ENCODE measurements at regions not wholly inside any gene's neighbourhood (a gene's known extent, or its start where the extent isn't known, plus 50 kb on each side); places are given as distances from the start of the nearest gene placed in this dataset.

GRCh38 chr1:193366764-193367507 is 180.5 kb upstream of the B3GALT2 start:
- H3K27ac ChIP-seq (ENCODE audit: low read length), result no peak overlapping the region
- no peak for ATAC-seq
- Mint-ChIP-seq H3K4me1 (peaks cover 7 to 12% of the 10 kb centered on the region in 2 donors), H3K36me3 (no peaks in the 10 kb centered on the region), H3K9me3 (no peaks in the 10 kb centered on the region), H3K27ac (no peak overlapping the region), H3K27me3 (ENCODE audit: low read depth in 2 of 2) (peaks cover 0 to 10% of the 10 kb centered on the region in 2 donors), H3K4me3 (no peak overlapping the region)
- no peak for TF ChIP-seq CTCF (IDR thresholded peaks at IDR 0.05)
- H3K36me3 ChIP-seq (ENCODE audit: control insufficient read depth, insufficient read depth, low read length), result no peaks in the 10 kb centered on the region
- no peak for DNase-seq
- WGBS (ENCODE audit: insufficient coverage), result no CpG with 5 or more reads among the region's 1 CpG
- no peaks in the 10 kb centered on the region for H3K4me1 ChIP-seq (ENCODE audit: control insufficient read depth, insufficient read depth, low read length)
- intact Hi-C loops (cut with micrococcal nuclease), result no loop called here
- no peaks in the 10 kb centered on the region for H3K27me3 ChIP-seq (ENCODE audit: control insufficient read depth, insufficient read depth, low read length)
- H3K4me3 ChIP-seq (ENCODE audit: low read length), result no peak overlapping the region
- H3K9me3 ChIP-seq (ENCODE audit: control insufficient read depth, insufficient read depth, low read length), result no peaks in the 10 kb centered on the region

- H3K4me1 Mint-ChIP-seq, result peaks cover 7 to 12% of the 10 kb centered on the region in 2 donors
- no peaks in the 10 kb centered on the region for H3K36me3 Mint-ChIP-seq
- no peaks in the 10 kb centered on the region for H3K36me3 ChIP-seq (ENCODE audit: control insufficient read depth, insufficient read depth, low read length)
- no peak overlapping the region for H3K27ac Mint-ChIP-seq
- H3K27ac ChIP-seq (ENCODE audit: low read length), result no peak overlapping the region
- ATAC-seq (no peak), DNase-seq (no peak)
- intact Hi-C loops (cut with micrococcal nuclease), result no loop called here
- H3K27me3 ChIP-seq (ENCODE audit: control insufficient read depth, insufficient read depth, low read length), result no peaks in the 10 kb centered on the region
- H3K4me1 ChIP-seq (ENCODE audit: control insufficient read depth, insufficient read depth, low read length), result no peaks in the 10 kb centered on the region
- no peaks in the 10 kb centered on the region for H3K9me3 ChIP-seq (ENCODE audit: control insufficient read depth, insufficient read depth, low read length)
- H3K27me3 Mint-ChIP-seq (ENCODE audit: low read depth in 2 of 2), result peaks cover 0 to 10% of the 10 kb centered on the region in 2 donors
- H3K4me3 ChIP-seq (ENCODE audit: low read length), result no peak overlapping the region
- no peaks in the 10 kb centered on the region for H3K9me3 Mint-ChIP-seq
- H3K4me3 Mint-ChIP-seq, result no peak overlapping the region
- 83% methylated on average over 2 of the region's 2 CpGs for WGBS (ENCODE audit: insufficient coverage)
- no peak for TF ChIP-seq CTCF (IDR thresholded peaks at IDR 0.05)
Observed at GRCh38 chr1:193365966-193366365, 179.6 kb upstream of the B3GALT2 start.

- Histone ChIP-seq H3K4me1 (ENCODE audit: control insufficient read depth, insufficient read depth, low read length) (no peaks in the 10 kb centered on the region), H3K4me3 (ENCODE audit: low read length) (no peak overlapping the region), H3K27me3 (ENCODE audit: control insufficient read depth, insufficient read depth, low read length) (no peaks in the 10 kb centered on the region), H3K27ac (ENCODE audit: low read length) (no peak overlapping the region), H3K36me3 (ENCODE audit: control insufficient read depth, insufficient read depth, low read length) (no peaks in the 10 kb centered on the region), H3K9me3 (ENCODE audit: control insufficient read depth, insufficient read depth, low read length) (no peaks in the 10 kb centered on the region)
- no peak for DNase-seq
- 97% methylated on average over 5 of the region's 5 CpGs for WGBS (ENCODE audit: insufficient coverage)
- intact Hi-C loops (cut with micrococcal nuclease), result no loop called here
- no peak for ATAC-seq
- no peak for TF ChIP-seq CTCF (IDR thresholded peaks at IDR 0.05)
- Mint-ChIP-seq H3K9me3 (no peaks in the 10 kb centered on the region), H3K36me3 (no peaks in the 10 kb centered on the region), H3K27me3 (ENCODE audit: low read depth in 2 of 2) (peaks cover 0 to 10% of the 10 kb centered on the region in 2 donors), H3K4me3 (no peak overlapping the region), H3K4me1 (no peaks in the 10 kb centered on the region), H3K27ac (no peak overlapping the region)
Observed at GRCh38 chr1:193359631-193360030, 173.2 kb upstream of the B3GALT2 start.

GRCh38 chr1:193358419-193358818 is 172.0 kb upstream of the B3GALT2 start:
- H3K9me3 Mint-ChIP-seq, result no peaks in the 10 kb centered on the region
- no peaks in the 10 kb centered on the region for H3K36me3 Mint-ChIP-seq

More at GRCh38 chr1:193358419-193358818, 172.0 kb upstream of the B3GALT2 start:
- H3K4me1 Mint-ChIP-seq, result no peaks in the 10 kb centered on the region
- Histone ChIP-seq H3K4me3 (ENCODE audit: low read length) (no peak overlapping the region), H3K27me3 (ENCODE audit: control insufficient read depth, insufficient read depth, low read length) (no peaks in the 10 kb centered on the region), H3K27ac (ENCODE audit: low read length) (no peak overlapping the region), H3K9me3 (ENCODE audit: control insufficient read depth, insufficient read depth, low read length) (no peaks in the 10 kb centered on the region), H3K4me1 (ENCODE audit: control insufficient read depth, insufficient read depth, low read length) (no peaks in the 10 kb centered on the region), H3K36me3 (ENCODE audit: control insufficient read depth, insufficient read depth, low read length) (no peaks in the 10 kb centered on the region)
- no peak for TF ChIP-seq CTCF (IDR thresholded peaks at IDR 0.05)
- no peak for DNase-seq
- no peak overlapping the region for H3K4me3 Mint-ChIP-seq
- no peak for ATAC-seq
- intact Hi-C loops (cut with micrococcal nuclease), result no loop called here
- peaks cover 0 to 3% of the 10 kb centered on the region in 2 donors for H3K27me3 Mint-ChIP-seq (ENCODE audit: low read depth in 2 of 2)
- WGBS (ENCODE audit: insufficient coverage), result 80% methylated on average over 1 of the region's 3 CpGs
- H3K27ac Mint-ChIP-seq, result no peak overlapping the region

Data from natural killer cell (primary cell).